ENCODE measurements at regions not wholly inside any gene's neighbourhood (a gene's known extent, or its start where the extent isn't known, plus 50 kb on each side); places are given as distances from the start of the nearest gene placed in this dataset.

DNA sequence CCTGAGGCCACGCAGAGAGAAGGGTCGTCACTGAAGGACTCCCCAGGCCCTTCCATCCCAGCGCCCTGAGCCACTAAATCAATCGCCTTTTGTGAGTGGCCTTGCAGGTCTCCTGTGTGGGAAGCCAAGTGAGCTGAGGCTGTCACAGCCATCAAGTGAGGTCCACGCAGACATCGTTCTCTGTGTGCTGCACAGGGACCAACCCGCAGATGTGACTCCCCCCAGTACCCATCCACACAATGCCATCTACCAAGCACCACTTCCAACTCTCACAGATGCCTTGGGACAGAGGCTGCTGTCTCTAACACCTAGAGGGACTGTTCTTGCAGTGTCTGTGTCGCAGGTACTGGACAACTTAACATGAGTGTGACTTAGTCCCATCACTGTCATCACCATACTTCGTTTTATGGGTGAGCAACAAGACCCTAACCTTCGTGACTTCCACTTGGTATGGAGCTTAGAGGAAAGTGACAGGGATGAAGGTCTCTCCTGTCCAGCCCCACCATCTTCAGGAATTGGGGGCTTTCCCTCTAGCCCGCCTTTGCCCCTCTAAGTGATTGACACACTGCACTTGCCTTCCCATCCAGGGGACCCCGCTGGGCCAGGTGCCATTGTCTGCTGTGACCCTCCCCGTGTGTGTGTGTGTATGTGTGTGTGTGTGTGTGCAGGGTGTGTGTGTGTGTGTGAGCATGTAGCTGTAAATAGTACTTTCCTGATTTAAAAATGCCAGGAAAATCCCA lies 51.4 kb upstream of the TMEM72 start:
- Histone ChIP-seq H3K36me3 (ENCODE audit: control insufficient read depth in 2 of 2, insufficient read depth in 2 of 2, low read length in 1 of 2) (no peaks in the 10 kb centered on the region), H3K4me1 (ENCODE audit: control insufficient read depth in 2 of 2, insufficient read depth in 2 of 2, low read length in 1 of 2) (no peaks in the 10 kb centered on the region), H3K27me3 (ENCODE audit: control insufficient read depth in 1 of 2, insufficient read depth in 2 of 2, low read length in 2 of 2) (peaks cover 0 to 2% of the 10 kb centered on the region in 2 donors), H3K9me3 (ENCODE audit: control insufficient read depth in 2 of 2, insufficient read depth in 1 of 2, low read depth in 1 of 2, low read length in 1 of 2) (no peaks in the 10 kb centered on the region), H3K4me3 (ENCODE audit: low read depth in 1 of 2, low read length in 2 of 2) (no peak overlapping the region), H3K27ac (ENCODE audit: low read depth in 2 of 2, low read length in 1 of 2) (no peak overlapping the region)
- WGBS, 2 donors: 86% methylated on average over 13 of the region's 13 CpGs

GRCh38 chr10:44860811-44861736 lies 50.1 kb upstream of the TMEM72 start:
- H3K27ac ChIP-seq (ENCODE audit: low read depth in 2 of 2, low read length in 1 of 2): no peak overlapping the region
- H3K4me3 ChIP-seq (ENCODE audit: low read depth in 1 of 2, low read length in 2 of 2): no peak overlapping the region
- H3K9me3 ChIP-seq (ENCODE audit: control insufficient read depth in 2 of 2, insufficient read depth in 1 of 2, low read depth in 1 of 2, low read length in 1 of 2): no peaks in the 10 kb centered on the region

More at GRCh38 chr10:44860811-44861736, 50.1 kb upstream of the TMEM72 start:
- Histone ChIP-seq H3K36me3 (ENCODE audit: control insufficient read depth in 2 of 2, insufficient read depth in 2 of 2, low read length in 1 of 2) (no peaks in the 10 kb centered on the region), H3K4me1 (ENCODE audit: control insufficient read depth in 2 of 2, insufficient read depth in 2 of 2, low read length in 1 of 2) (no peaks in the 10 kb centered on the region), H3K27me3 (ENCODE audit: control insufficient read depth in 1 of 2, insufficient read depth in 2 of 2, low read length in 2 of 2) (peaks cover 0 to 2% of the 10 kb centered on the region in 2 donors)
- 79 to 80% methylated on average over 10 of the region's 10 CpGs for WGBS, 2 donors

Data from esophagus (tissue), 2 donors.